WTC11 (cell line): ENCODE measurements at regions not wholly inside any gene's neighbourhood (a gene's known extent, or its start where the extent isn't known, plus 50 kb on each side); places are given as distances from the start of the nearest gene placed in this dataset.

Source experiments
- ATF3 ChIP-seq: sonication (generic); formaldehyde crosslinking; conservative IDR thresholded peaks from 2 replicates; pipeline ENCODE4 v1.8.1; 2022; ENCODE audit warnings: mild to moderate bottlenecking, missing genetic modification reagents
- CTCF ChIP-seq: fragments of 200-600 bp; IDR thresholded peaks from 2 replicates; pipeline ENCODE4 v1.8.0; 2022; ENCODE audit warnings: antibody characterized with exemption
- MAX ChIP-seq: sonication (generic); formaldehyde crosslinking; IDR thresholded peaks from 2 replicates; pipeline ENCODE4 v1.8.0; 2022; ENCODE audit warnings: mild to moderate bottlenecking, missing genetic modification reagents
- ZNF232 ChIP-seq: sonication (generic); formaldehyde crosslinking; IDR thresholded peaks from 2 replicates; pipeline ENCODE4 v1.8.0; 2022; ENCODE audit warnings: mild to moderate bottlenecking, missing genetic modification reagents

GRCh38 chr9:108039012-108039411 is 549.4 kb upstream of the KLF4 start:
- TF ChIP-seq CTCF = no peak
- TF ChIP-seq ZNF232 (CRISPR knock-in tag) = no peak
- TF ChIP-seq MAX = no peak
- no peak for TF ChIP-seq ATF3
